ENCODE measurements at regions not wholly inside any gene's neighbourhood (a gene's known extent, or its start where the extent isn't known, plus 50 kb on each side); places are given as distances from the start of the nearest gene placed in this dataset.

DNA sequence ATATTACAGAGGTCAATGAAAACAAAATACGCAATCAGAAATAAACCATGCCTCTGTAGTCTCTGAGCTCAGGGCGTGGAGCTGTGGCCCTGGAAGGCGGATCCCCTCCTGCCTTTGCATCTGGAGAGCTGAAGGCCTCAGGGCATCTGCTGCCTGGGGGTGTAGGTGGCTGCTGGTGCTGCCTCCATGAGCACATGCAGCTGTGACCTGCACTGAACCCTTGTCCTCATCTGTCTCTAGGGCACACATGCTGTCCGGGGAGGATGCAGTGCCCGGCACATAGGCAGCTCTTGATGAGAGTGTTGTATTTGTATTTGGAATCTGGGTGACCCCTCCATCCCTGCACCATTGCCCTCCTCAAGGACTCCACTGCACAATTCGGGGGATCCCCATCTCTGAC lies 185.7 kb downstream of the TEX29 start:
- TF ChIP-seq, protein P1, sequence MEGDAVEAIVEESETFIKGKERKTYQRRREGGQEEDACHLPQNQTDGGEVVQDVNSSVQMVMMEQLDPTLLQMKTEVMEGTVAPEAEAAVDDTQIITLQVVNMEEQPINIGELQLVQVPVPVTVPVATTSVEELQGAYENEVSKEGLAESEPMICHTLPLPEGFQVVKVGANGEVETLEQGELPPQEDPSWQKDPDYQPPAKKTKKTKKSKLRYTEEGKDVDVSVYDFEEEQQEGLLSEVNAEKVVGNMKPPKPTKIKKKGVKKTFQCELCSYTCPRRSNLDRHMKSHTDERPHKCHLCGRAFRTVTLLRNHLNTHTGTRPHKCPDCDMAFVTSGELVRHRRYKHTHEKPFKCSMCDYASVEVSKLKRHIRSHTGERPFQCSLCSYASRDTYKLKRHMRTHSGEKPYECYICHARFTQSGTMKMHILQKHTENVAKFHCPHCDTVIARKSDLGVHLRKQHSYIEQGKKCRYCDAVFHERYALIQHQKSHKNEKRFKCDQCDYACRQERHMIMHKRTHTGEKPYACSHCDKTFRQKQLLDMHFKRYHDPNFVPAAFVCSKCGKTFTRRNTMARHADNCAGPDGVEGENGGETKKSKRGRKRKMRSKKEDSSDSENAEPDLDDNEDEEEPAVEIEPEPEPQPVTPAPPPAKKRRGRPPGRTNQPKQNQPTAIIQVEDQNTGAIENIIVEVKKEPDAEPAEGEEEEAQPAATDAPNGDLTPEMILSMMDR (IDR thresholded peaks at IDR 0.05 in 4 of 5, conservative IDR thresholded peaks at IDR 0.05 in 1 of 5): no peak
- TF ChIP-seq POLR2A (IDR thresholded peaks at IDR 0.05): no peak
